SK-N-SH (cell line): ENCODE measurements at regions not wholly inside any gene's neighbourhood (a gene's known extent, or its start where the extent isn't known, plus 50 kb on each side); places are given as distances from the start of the nearest gene placed in this dataset.

Experiments
- RFX5 ChIP-seq: IDR thresholded peaks from 2 replicates; pipeline ENCODE4 v1.6.1; 2012; ENCODE audit warnings: mild to moderate bottlenecking, improper control_type of control experiment, low read length
- TAF1 ChIP-seq: IDR thresholded peaks from 2 replicates; pipeline ENCODE4 v1.6.1; 2012; ENCODE audit warnings: low read depth, mild to moderate bottlenecking, low read length, moderate library complexity, borderline replicate concordance

DNA sequence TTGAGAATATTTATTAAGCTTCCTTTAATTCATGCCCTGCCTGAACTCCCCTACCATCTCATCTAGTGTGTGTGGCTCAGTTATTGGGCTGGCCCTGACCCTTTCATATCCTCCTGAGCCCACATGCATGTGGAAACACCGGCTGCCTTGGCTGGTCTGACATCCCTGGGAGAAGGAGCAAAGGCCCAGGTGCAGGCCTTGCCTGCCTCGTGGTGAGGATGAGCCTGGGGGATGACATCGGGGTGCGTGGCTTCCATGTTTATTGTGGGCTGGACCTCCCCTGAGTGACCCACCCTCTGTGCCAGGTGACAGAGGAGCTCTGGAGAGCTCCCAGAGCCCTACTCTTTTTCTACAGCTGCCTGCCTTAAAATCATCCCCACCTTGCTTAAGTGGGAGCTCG, 69.1 kb downstream of the FOXA2 start:
- no peak for TF ChIP-seq TAF1
- TF ChIP-seq RFX5, result no peak
